ACC112 (cell line): ENCODE measurements at regions not wholly inside any gene's neighbourhood (a gene's known extent, or its start where the extent isn't known, plus 50 kb on each side); places are given as distances from the start of the nearest gene placed in this dataset.
"Not testable (repeated sequence)": the region's sequence is repeated elsewhere in the genome, so short reads cannot be mapped to it uniquely, and the experiment has no call there.

Experiments
- H2AFZ ChIP-seq: fragments of 200-600 bp; sonication (generic); one replicate; pipeline ENCODE4 v1.6.0; 2017; ENCODE audit warnings: antibody characterized with exemption, low read length; ENCODE audit not compliant: unreplicated experiment
- H3K27ac ChIP-seq: fragments of 200-600 bp; sonication (generic); 2 replicates; pipeline ENCODE4 v1.5.1; 2014; ENCODE audit warnings: low read depth, mild to moderate bottlenecking, antibody characterized with exemption, low read length, moderate library complexity
- H3K27me3 ChIP-seq: fragments of 200-600 bp; sonication (generic); 2 replicates; pipeline ENCODE4 v1.6.1; 2014; ENCODE audit warnings: mild to moderate bottlenecking, antibody characterized with exemption, low read length, moderate library complexity, mixed read lengths; ENCODE audit not compliant: insufficient read depth
- H3K36me3 ChIP-seq: fragments of 200-600 bp; sonication (generic); 2 replicates; pipeline ENCODE4 v1.6.1; 2016; ENCODE audit warnings: mild to moderate bottlenecking, antibody characterized with exemption, low read length, moderate library complexity, mixed read lengths; ENCODE audit not compliant: insufficient read depth
- H3K4me1 ChIP-seq: fragments of 200-600 bp; sonication (generic); one replicate; pipeline ENCODE4 v1.6.1; 2016; ENCODE audit warnings: low read length, mixed read lengths; ENCODE audit not compliant: insufficient read depth, unreplicated experiment, control insufficient read depth
- H3K4me3 ChIP-seq: fragments of 200-600 bp; sonication (generic); 2 replicates; pipeline ENCODE4 v1.5.1; 2014; ENCODE audit warnings: mild to moderate bottlenecking, low read depth, low read length
- H3K79me2 ChIP-seq: fragments of 200-600 bp; sonication (generic); one replicate; pipeline ENCODE4 v1.6.0; 2016; ENCODE audit warnings: low read length; ENCODE audit not compliant: control insufficient read depth, unreplicated experiment, insufficient read depth

DNA sequence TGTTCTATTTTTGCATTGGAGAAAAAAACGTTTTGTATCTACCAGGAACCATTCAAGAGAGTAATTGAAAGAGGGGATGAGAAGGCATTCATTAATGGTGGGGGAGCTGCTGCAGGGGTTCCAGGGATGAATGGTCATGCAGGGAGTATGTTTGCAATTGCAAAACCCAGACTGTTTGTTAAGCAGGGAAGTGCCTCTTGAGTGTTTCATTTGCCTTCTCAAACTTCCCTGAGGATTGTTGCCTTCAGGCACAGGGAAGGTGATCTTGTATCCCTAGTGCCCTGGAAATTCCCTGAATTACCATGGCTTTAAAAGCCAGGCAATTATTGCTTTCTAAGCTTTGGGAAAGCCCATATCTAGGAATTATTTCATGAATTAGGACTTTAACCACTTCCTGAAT is 172.7 kb upstream of the NLGN4Y start:
- no peaks in the 10 kb centered on the region for H3K36me3 ChIP-seq
- H3K27me3 ChIP-seq: no peaks in the 10 kb centered on the region
- no peaks in the 10 kb centered on the region for H3K79me2 ChIP-seq
- no peak overlapping the region for H3K4me3 ChIP-seq
- no peak overlapping the region for H2AFZ ChIP-seq
- H3K27ac ChIP-seq: no peak overlapping the region
- no peaks in the 10 kb centered on the region for H3K4me1 ChIP-seq

DNA sequence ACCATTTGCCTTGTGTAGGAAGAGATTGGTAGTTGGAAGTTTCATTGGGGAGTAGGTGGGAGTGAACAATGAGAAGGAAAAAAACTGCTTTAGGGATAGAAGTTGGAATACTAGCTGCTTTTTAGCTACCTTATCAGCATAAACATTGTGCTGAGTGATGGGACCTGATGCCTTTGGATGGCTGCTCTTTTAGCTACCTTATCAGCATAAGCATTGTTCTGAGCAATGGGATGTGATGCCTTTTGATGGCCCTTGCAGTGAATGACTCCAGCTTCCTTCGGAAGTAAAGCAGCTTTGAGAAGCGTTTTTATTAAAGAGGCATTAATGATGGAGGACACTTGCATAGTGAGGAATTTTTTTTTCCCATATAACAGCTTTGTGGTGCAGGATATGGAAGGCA is 168.2 kb upstream of the NLGN4Y start:
- H3K27ac ChIP-seq: no peak overlapping the region
- H2AFZ ChIP-seq: no peak overlapping the region
- no peaks in the 10 kb centered on the region for H3K79me2 ChIP-seq
- H3K4me3 ChIP-seq: no peak overlapping the region
- no peaks in the 10 kb centered on the region for H3K4me1 ChIP-seq
- H3K27me3 ChIP-seq: no peaks in the 10 kb centered on the region
- H3K36me3 ChIP-seq: no peaks in the 10 kb centered on the region

DNA sequence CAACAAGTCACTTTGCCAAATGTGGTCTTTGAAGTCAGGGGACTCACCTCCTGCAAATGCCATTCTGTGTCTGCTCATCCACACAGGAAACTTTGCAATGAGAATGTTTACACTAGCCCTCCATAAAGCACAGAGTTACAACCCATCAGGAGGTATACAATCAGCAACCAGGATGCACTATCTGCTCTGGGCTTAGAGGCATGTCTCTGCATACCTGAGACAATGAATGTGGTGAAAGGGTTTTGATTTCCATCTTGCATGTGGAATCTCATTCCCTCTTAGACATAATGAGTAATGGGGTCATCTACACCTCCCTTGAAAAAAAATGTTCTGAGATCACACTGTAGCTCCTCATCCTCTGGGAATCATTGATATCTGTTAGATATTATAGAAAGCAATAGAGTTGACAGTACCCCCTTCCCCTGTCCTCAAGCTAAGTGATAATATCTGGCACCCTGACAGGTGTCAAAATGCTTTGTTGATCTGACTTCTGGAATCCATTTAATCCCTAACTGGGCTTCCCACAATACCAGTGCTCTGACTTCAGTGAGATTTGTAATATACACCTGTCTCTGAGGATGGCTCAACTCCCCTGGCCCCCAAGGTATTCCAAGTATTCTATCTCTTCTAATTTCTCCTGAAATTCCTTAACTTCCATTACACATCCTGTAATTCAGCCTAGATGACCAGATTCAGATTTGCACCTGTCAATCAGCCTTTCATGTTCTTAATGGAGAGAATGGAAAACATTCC is 163.4 kb upstream of the NLGN4Y start:
- no peak overlapping the region for H2AFZ ChIP-seq
- no peaks in the 10 kb centered on the region for H3K79me2 ChIP-seq
- H3K36me3 ChIP-seq: no peaks in the 10 kb centered on the region
- no peaks in the 10 kb centered on the region for H3K27me3 ChIP-seq
- H3K4me3 ChIP-seq: no peak overlapping the region
- H3K4me1 ChIP-seq: no peaks in the 10 kb centered on the region
- H3K27ac ChIP-seq: no peak overlapping the region

DNA sequence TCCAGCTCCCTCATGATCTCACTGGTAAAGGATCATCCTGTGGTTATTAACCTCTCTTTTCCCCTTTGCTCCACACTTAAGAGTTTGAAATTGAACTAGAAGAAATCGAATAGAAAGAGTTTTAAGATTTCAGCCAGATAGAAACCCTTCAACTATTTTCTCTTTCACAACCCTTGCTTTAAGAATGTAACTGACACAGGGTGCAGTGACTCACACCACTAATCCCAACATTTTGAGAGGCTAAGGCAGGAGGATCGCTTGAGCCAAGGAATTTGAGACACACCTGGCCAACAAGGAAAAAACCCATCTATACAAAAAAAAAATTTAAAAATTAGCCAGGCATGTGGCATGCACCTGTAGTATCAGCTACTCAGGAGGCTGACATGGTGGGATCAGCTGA is 150.7 kb upstream of the NLGN4Y start:
- no peaks in the 10 kb centered on the region for H3K36me3 ChIP-seq
- H3K27ac ChIP-seq: no peak overlapping the region
- H2AFZ ChIP-seq: no peak overlapping the region
- no peaks in the 10 kb centered on the region for H3K79me2 ChIP-seq
- no peaks in the 10 kb centered on the region for H3K4me1 ChIP-seq
- H3K27me3 ChIP-seq: no peaks in the 10 kb centered on the region
- no peak overlapping the region for H3K4me3 ChIP-seq

DNA sequence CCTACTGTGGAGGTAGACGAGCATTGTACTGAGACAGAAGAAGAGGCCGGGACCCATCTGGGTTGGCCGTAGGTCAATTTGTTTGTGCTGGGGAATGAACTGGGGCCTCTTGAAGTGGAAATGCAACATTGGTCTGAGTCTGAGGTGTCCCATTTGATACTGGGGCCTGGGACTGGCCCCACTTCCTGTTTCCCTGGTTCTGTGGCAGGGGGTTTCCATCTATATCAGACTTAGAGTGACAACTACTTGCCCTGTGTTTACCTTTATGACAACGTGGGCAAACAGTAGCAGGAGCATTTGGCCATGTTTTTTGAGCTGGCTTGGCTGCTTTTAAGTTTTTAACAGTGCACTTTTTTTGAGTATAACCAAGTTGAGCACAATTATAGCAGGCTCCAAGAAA is 146.1 kb upstream of the NLGN4Y start:
- H2AFZ ChIP-seq: no peak overlapping the region
- H3K27ac ChIP-seq: no peak overlapping the region
- no peaks in the 10 kb centered on the region for H3K27me3 ChIP-seq
- no peak overlapping the region for H3K4me3 ChIP-seq
- no peaks in the 10 kb centered on the region for H3K4me1 ChIP-seq
- H3K79me2 ChIP-seq: no peaks in the 10 kb centered on the region
- no peaks in the 10 kb centered on the region for H3K36me3 ChIP-seq

DNA sequence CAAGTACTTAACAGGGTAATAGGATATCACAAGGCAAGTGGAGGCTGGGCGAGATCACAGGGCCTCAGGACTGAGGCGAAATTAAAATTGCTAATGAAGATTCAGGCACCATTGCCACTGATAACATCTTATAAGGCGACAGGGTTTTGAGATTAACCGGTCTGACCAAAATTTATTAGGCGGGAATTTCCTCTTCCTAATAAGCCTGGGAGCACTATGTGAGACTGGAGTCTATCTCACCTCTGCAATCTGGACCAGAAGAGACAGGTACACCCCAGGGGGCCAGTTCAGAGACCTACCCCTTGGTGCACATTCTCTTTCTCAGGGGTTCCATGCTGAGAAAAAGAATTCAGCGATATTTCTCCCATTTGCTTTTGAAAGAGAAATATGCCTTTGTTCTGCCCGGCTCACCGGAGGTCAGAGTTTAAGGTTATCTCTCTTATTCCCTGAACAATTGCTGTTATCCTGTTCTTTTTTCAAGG is 113.7 kb upstream of the NLGN4Y start:
- H3K36me3 ChIP-seq, H3K4me3 ChIP-seq, H2AFZ ChIP-seq, H3K27ac ChIP-seq, H3K79me2 ChIP-seq, H3K4me1 ChIP-seq, H3K27me3 ChIP-seq: not testable (repeated sequence)

GRCh38 chrY:14411334-14411733 is 113.0 kb upstream of the NLGN4Y start:
- Histone ChIP-seq H2AFZ (no peak overlapping the region), H3K36me3 (no peaks in the 10 kb centered on the region), H3K27ac (no peak overlapping the region), H3K4me3 (no peak overlapping the region), H3K79me2 (no peaks in the 10 kb centered on the region), H3K27me3 (no peaks in the 10 kb centered on the region), H3K4me1 (no peaks in the 10 kb centered on the region)

- Histone ChIP-seq H3K79me2 (no peaks in the 10 kb centered on the region), H2AFZ (no peak overlapping the region), H3K27ac (no peak overlapping the region), H3K36me3 (no peaks in the 10 kb centered on the region), H3K27me3 (no peaks in the 10 kb centered on the region), H3K4me3 (no peak overlapping the region), H3K4me1 (no peaks in the 10 kb centered on the region)
Measured at GRCh38 chrY:14436546-14436945, 87.8 kb upstream of the NLGN4Y start.

DNA sequence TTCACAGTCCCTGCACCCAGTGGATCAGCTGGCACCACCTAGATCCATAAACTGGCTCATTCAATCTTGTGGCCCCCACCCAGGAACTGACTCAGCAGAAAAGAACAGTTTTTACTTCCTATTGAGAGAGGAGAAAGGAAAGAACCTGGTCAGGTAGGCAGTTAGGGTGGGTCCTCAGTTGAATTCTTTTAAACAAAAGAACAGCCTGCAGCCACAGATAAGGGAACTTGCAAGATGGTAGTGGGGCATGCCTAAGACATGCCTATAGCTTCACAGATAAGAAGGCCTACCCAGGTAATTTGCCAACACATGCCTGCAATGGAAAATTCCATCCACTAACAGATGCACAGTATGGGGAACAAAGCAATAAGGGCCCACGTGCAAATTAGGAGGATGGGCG is 86.7 kb upstream of the NLGN4Y start:
- Histone ChIP-seq H3K4me1 (no peaks in the 10 kb centered on the region), H3K27ac (no peak overlapping the region), H3K79me2 (no peaks in the 10 kb centered on the region), H3K36me3 (no peaks in the 10 kb centered on the region), H2AFZ (no peak overlapping the region), H3K27me3 (no peaks in the 10 kb centered on the region), H3K4me3 (no peak overlapping the region)

DNA sequence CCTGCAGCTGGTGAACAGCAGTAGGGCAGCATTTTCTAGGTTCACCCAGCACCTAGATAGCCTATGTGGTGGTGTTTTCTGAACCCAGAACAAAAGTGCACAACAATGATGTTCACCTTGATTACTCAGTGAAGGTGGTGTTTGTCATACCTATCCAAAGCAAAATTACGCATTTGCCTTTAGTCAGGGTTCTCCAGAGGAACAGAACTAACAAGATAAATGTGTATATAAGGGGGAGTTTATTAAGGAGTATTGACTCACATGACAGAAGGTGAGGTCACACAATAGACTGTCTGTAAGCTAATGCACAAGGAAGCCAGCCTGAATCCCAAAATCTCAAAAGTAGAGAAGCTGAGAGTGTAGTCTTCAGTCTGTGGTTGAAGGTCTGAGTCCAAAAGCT is 85.9 kb upstream of the NLGN4Y start:
- no peak overlapping the region for H3K4me3 ChIP-seq
- no peaks in the 10 kb centered on the region for H3K27me3 ChIP-seq
- no peaks in the 10 kb centered on the region for H3K36me3 ChIP-seq
- no peaks in the 10 kb centered on the region for H3K79me2 ChIP-seq
- H3K27ac ChIP-seq: no peak overlapping the region
- no peak overlapping the region for H2AFZ ChIP-seq
- H3K4me1 ChIP-seq: no peaks in the 10 kb centered on the region

DNA sequence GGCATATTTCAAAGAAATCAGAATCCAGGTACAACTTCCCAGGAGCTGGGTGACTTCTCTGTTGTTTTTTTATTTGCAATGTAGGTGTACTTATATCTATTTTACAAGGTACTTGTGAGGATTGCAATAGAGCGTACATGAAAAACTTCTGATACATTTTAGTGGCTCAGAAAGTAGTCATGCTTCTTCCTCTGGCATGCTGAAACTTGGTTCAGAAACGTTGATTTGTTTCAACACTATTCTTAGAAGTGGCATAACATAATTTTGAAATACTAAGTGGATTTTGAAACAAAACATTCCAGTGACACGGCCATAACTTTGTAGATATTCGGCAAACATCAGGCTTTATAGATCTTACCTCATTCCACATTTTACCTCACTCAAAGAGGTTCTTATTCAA is 79.8 kb upstream of the NLGN4Y start:
- Histone ChIP-seq H3K4me1 (no peaks in the 10 kb centered on the region), H3K4me3 (no peak overlapping the region), H3K27ac (no peak overlapping the region), H3K27me3 (no peaks in the 10 kb centered on the region), H2AFZ (no peak overlapping the region), H3K79me2 (no peaks in the 10 kb centered on the region), H3K36me3 (no peaks in the 10 kb centered on the region)
